MM.1S (cell line): ENCODE measurements at regions not wholly inside any gene's neighbourhood (a gene's known extent, or its start where the extent isn't known, plus 50 kb on each side); places are given as distances from the start of the nearest gene placed in this dataset.

ENCODE experiments used
- DNase-seq: peaks from one replicate; pipeline ENCODE4 v3.0.0-alpha.2; 2015
- H2AFZ ChIP-seq: fragments of 300-600 bp; sonication (generic); 2 replicates; pipeline ENCODE4 v1.6.0; 2016; ENCODE audit warnings: antibody characterized with exemption, low read length
- H3F3A ChIP-seq: fragments of 300-600 bp; sonication (generic); 2 replicates; pipeline ENCODE4 v1.6.1; 2016; ENCODE audit warnings: mild to moderate bottlenecking, antibody characterized with exemption, low read length, moderate library complexity, mixed read lengths; ENCODE audit not compliant: insufficient read depth
- H3K27ac ChIP-seq: fragments of 300-600 bp; sonication (generic); 2 replicates; pipeline ENCODE4 v1.5.1; 2016; ENCODE audit warnings: mild to moderate bottlenecking, low read length
- H3K27me3 ChIP-seq: fragments of 300-600 bp; sonication (generic); replicated peaks from 2 replicates; pipeline ENCODE4 v1.6.0; 2016; ENCODE audit warnings: low read length; ENCODE audit not compliant: insufficient read depth
- H3K36me3 ChIP-seq: fragments of 300-600 bp; sonication (generic); replicated peaks from 2 replicates; pipeline ENCODE4 v1.6.1; 2016; ENCODE audit warnings: mild to moderate bottlenecking, low read length, mixed read lengths; ENCODE audit not compliant: insufficient read depth
- H3K4me1 ChIP-seq: fragments of 300-600 bp; sonication (generic); 2 replicates; pipeline ENCODE4 v1.6.1; 2016; ENCODE audit warnings: low read length, mixed read lengths
- H3K4me2 ChIP-seq: fragments of 300-600 bp; sonication (generic); 2 replicates; pipeline ENCODE4 v1.6.0; 2016; ENCODE audit warnings: low read depth, low read length
- H3K4me3 ChIP-seq: fragments of 300-600 bp; sonication (generic); 2 replicates; pipeline ENCODE4 v1.5.1; 2016; ENCODE audit warnings: low read length, mixed read lengths
- H3K79me2 ChIP-seq: fragments of 300-600 bp; sonication (generic); 2 replicates; pipeline ENCODE4 v1.6.1; 2016; ENCODE audit warnings: mixed run types, low read length, mixed read lengths
- H3K9ac ChIP-seq: fragments of 300-600 bp; sonication (generic); 2 replicates; pipeline ENCODE4 v1.6.1; 2016; ENCODE audit warnings: low read length, mixed read lengths
- H3K9me2 ChIP-seq: fragments of 300-600 bp; sonication (generic); replicated peaks from 2 replicates; pipeline ENCODE4 v1.6.1; 2016; ENCODE audit warnings: mild to moderate bottlenecking, low read length, mixed read lengths; ENCODE audit not compliant: insufficient read depth
- H3K9me3 ChIP-seq: fragments of 300-600 bp; sonication (generic); replicated peaks from 2 replicates; pipeline ENCODE4 v1.6.1; 2016; ENCODE audit warnings: mild to moderate bottlenecking, low read length, mixed read lengths; ENCODE audit not compliant: insufficient read depth
- H4K20me1 ChIP-seq: fragments of 300-600 bp; sonication (generic); 2 replicates; pipeline ENCODE4 v1.6.1; 2016; ENCODE audit warnings: mild to moderate bottlenecking, low read length, moderate library complexity, mixed read lengths; ENCODE audit not compliant: insufficient read depth
- EZH2 ChIP-seq: fragments of 300-600 bp; sonication (generic); optimal IDR thresholded peaks from 2 replicates; pipeline ENCODE3; 2017; ENCODE audit warnings: low read depth, mild to moderate bottlenecking, antibody characterized with exemption, low read length, mixed read lengths
- EZH2phosphoT487 ChIP-seq: fragments of 300-600 bp; sonication (generic); IDR thresholded peaks from 2 replicates; pipeline ENCODE4 v1.6.1; 2018; ENCODE audit warnings: antibody characterized with exemption, low read length
- TF ChIP-seq, protein P1 (sequence below): fragments of 300-600 bp; sonication (generic); IDR thresholded peaks from 2 replicates; pipeline ENCODE4 v1.5.1; 2016; ENCODE audit warnings: antibody characterized with exemption, low read length, mixed read lengths

DNA sequence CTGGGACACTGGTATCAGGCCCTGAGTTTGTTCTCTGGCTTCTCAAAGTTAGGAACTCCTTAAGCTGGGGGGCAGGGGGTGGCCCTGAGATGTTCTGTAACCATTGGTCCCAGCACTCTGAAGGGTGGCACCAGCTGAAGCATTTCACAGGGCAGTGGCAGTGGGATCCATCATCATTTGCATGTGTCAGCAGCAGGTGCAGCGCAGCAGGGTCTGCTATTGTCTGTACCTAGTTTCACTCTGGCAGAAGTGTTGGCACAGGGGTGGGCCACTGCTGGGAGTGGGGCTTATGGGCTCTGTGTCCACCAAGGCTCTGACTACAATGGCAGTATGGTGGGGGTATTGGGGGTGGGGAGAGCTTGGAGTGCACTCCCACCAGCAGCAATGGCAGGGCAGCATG is 460.4 kb upstream of the ZNF804A start:
- no peaks in the 10 kb centered on the region for H3K36me3 ChIP-seq
- no peak overlapping the region for H3K4me2 ChIP-seq
- DNase-seq, result peak; percentile 30
- H4K20me1 ChIP-seq, result no peaks in the 10 kb centered on the region
- H3K4me3 ChIP-seq, result no peak overlapping the region
- no peaks in the 10 kb centered on the region for H3K27me3 ChIP-seq
- no peaks in the 10 kb centered on the region for H3K9me2 ChIP-seq
- H2AFZ ChIP-seq, result no peak overlapping the region
- H3K9ac ChIP-seq, result no peak overlapping the region
- H3K79me2 ChIP-seq, result no peaks in the 10 kb centered on the region
- no peaks in the 10 kb centered on the region for H3K9me3 ChIP-seq
- no peaks in the 10 kb centered on the region for H3F3A ChIP-seq
- H3K4me1 ChIP-seq, result no peaks in the 10 kb centered on the region
- H3K27ac ChIP-seq, result no peak overlapping the region
- no peak for TF ChIP-seq EZH2
- no peak for TF ChIP-seq EZH2phosphoT487
- TF ChIP-seq, protein P1, sequence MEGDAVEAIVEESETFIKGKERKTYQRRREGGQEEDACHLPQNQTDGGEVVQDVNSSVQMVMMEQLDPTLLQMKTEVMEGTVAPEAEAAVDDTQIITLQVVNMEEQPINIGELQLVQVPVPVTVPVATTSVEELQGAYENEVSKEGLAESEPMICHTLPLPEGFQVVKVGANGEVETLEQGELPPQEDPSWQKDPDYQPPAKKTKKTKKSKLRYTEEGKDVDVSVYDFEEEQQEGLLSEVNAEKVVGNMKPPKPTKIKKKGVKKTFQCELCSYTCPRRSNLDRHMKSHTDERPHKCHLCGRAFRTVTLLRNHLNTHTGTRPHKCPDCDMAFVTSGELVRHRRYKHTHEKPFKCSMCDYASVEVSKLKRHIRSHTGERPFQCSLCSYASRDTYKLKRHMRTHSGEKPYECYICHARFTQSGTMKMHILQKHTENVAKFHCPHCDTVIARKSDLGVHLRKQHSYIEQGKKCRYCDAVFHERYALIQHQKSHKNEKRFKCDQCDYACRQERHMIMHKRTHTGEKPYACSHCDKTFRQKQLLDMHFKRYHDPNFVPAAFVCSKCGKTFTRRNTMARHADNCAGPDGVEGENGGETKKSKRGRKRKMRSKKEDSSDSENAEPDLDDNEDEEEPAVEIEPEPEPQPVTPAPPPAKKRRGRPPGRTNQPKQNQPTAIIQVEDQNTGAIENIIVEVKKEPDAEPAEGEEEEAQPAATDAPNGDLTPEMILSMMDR, result no peak

DNA sequence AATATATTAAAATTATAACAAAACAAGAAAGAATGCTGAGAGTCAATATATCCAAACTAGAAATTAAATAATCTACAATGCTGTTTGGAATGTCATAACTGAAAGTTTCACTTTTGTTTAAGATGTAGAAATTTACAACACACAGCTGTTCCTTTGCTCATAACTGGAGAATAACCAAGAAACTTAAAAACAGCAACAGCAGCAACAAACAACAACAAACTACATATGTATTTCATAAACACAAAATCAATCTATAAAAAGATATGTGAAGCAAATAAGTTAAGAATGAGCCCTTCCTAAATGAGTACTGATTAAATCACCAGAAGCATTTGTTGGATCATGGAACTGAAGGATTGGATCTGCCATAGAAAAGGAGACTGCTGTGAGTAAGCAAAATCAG is 456.5 kb upstream of the ZNF804A start:
- no peak for DNase-seq
- Histone ChIP-seq H3K4me3 (no peak overlapping the region), H4K20me1 (no peaks in the 10 kb centered on the region), H3K4me2 (no peak overlapping the region), H3K9me2 (no peaks in the 10 kb centered on the region), H3K9ac (no peak overlapping the region), H3K79me2 (no peaks in the 10 kb centered on the region), H3F3A (no peaks in the 10 kb centered on the region), H3K9me3 (no peaks in the 10 kb centered on the region), H3K4me1 (no peaks in the 10 kb centered on the region), H3K27me3 (no peaks in the 10 kb centered on the region), H3K36me3 (no peaks in the 10 kb centered on the region), H2AFZ (no peak overlapping the region), H3K27ac (no peak overlapping the region)
- TF ChIP-seq EZH2phosphoT487, result no peak
- TF ChIP-seq, protein P1, result no peak
- no peak for TF ChIP-seq EZH2

DNA sequence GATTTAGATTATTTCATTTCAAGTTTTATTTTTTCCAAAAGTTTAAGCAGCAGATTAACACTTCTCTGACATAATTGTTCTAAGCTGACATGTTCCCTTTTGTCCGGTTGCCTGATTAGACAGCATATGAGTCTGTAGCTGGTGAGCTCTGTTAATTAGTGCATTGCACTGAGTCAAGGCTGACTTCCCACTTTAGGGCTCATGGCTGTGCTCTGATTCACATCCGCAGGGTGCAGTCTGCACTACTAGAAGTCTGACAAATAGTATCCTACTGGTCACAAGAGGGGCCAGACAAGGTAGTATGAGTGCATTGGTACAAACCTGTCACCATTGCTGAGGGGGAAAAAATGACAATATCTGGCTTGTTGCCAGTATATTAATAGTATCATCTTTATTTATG is 443.9 kb upstream of the ZNF804A start:
- Histone ChIP-seq H3K79me2 (no peaks in the 10 kb centered on the region), H2AFZ (no peak overlapping the region), H3K27ac (no peak overlapping the region), H3K36me3 (no peaks in the 10 kb centered on the region), H3K9me3 (no peaks in the 10 kb centered on the region), H3K9ac (no peak overlapping the region), H4K20me1 (no peaks in the 10 kb centered on the region), H3K27me3 (no peaks in the 10 kb centered on the region), H3F3A (no peaks in the 10 kb centered on the region), H3K9me2 (no peaks in the 10 kb centered on the region), H3K4me2 (no peak overlapping the region), H3K4me3 (no peak overlapping the region), H3K4me1 (no peaks in the 10 kb centered on the region)
- DNase-seq, result no peak
- TF ChIP-seq, protein P1, result no peak
- TF ChIP-seq EZH2 (no peak), EZH2phosphoT487 (no peak)
